ENCODE measurements at regions not wholly inside any gene's neighbourhood (a gene's known extent, or its start where the extent isn't known, plus 50 kb on each side); places are given as distances from the start of the nearest gene placed in this dataset.
A peak's percentile ranks its signal among the peaks of the same experiment; 100 is the strongest.

DNA sequence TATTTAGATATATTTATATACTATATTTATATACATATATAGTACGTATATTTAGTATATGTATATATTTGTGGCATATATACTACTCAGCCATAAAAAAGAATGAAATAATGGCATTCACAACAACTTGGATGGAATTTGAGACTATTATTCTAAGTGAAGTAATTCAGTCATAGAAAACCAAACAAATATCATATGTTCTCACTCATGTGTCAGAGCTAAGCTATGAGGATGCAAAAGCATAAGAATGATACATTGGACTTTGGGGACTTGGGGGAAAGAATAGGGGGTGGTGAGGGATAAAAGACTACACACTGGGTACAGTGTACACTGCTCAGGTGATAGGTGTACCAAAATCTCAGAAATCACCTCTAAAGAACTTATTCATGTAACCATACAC, 1015.7 kb downstream of the EFNB2 start:
- Mint-ChIP-seq H3K4me3 (no peak overlapping the region), H3K36me3 (ENCODE audit: low read depth) (no peaks in the 10 kb centered on the region), H3K4me1 (no peaks in the 10 kb centered on the region), H3K27ac (no peak overlapping the region), H3K9me3 (peaks cover 2% of the 10 kb centered on the region), H3K27me3 (ENCODE audit: insufficient read depth) (no peaks in the 10 kb centered on the region)
- H3K9me3 ChIP-seq (ENCODE audit: control insufficient read depth, low read length), result peaks cover 3% of the 10 kb centered on the region
- TF ChIP-seq, protein P1, sequence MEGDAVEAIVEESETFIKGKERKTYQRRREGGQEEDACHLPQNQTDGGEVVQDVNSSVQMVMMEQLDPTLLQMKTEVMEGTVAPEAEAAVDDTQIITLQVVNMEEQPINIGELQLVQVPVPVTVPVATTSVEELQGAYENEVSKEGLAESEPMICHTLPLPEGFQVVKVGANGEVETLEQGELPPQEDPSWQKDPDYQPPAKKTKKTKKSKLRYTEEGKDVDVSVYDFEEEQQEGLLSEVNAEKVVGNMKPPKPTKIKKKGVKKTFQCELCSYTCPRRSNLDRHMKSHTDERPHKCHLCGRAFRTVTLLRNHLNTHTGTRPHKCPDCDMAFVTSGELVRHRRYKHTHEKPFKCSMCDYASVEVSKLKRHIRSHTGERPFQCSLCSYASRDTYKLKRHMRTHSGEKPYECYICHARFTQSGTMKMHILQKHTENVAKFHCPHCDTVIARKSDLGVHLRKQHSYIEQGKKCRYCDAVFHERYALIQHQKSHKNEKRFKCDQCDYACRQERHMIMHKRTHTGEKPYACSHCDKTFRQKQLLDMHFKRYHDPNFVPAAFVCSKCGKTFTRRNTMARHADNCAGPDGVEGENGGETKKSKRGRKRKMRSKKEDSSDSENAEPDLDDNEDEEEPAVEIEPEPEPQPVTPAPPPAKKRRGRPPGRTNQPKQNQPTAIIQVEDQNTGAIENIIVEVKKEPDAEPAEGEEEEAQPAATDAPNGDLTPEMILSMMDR (conservative IDR thresholded peaks at IDR 0.05), result no peak
- no CpG with 5 or more reads among the region's 1 CpG for WGBS, 2 experiments (ENCODE audit: insufficient coverage in 1 of 2, insufficient read length in 1 of 2)
- H3K4me3 ChIP-seq (ENCODE audit: low read length), result no peak overlapping the region
- no peak for DNase-seq
- no peaks in the 10 kb centered on the region for H3K4me1 ChIP-seq (ENCODE audit: control insufficient read depth, insufficient read depth, low read length)
- no peaks in the 10 kb centered on the region for H3K36me3 ChIP-seq (ENCODE audit: control insufficient read depth, insufficient read depth, low read length)
- no peak overlapping the region for H3K27ac ChIP-seq (ENCODE audit: low read depth, low read length)
- no peaks in the 10 kb centered on the region for H3K27me3 ChIP-seq (ENCODE audit: control insufficient read depth, insufficient read depth, low read length, poor library complexity, severe bottlenecking)
- H3K9ac ChIP-seq (ENCODE audit: extremely low read depth, low read length, poor library complexity, severe bottlenecking), result no peak overlapping the region

GRCh38 chr13:105518086-105518485, 1017.4 kb downstream of the EFNB2 start:
- Histone ChIP-seq H3K9me3 (ENCODE audit: control insufficient read depth, low read length) (peaks cover 3% of the 10 kb centered on the region), H3K4me1 (ENCODE audit: control insufficient read depth, insufficient read depth, low read length) (no peaks in the 10 kb centered on the region), H3K27me3 (ENCODE audit: control insufficient read depth, insufficient read depth, low read length, poor library complexity, severe bottlenecking) (no peaks in the 10 kb centered on the region), H3K27ac (ENCODE audit: low read depth, low read length) (no peak overlapping the region), H3K36me3 (ENCODE audit: control insufficient read depth, insufficient read depth, low read length) (no peaks in the 10 kb centered on the region), H3K9ac (ENCODE audit: extremely low read depth, low read length, poor library complexity, severe bottlenecking) (no peak overlapping the region), H3K4me3 (ENCODE audit: low read length) (no peak overlapping the region)
- TF ChIP-seq, protein P1 (conservative IDR thresholded peaks at IDR 0.05), result peak; percentile 33
- no peaks in the 10 kb centered on the region for H3K4me1 Mint-ChIP-seq
- H3K36me3 Mint-ChIP-seq (ENCODE audit: low read depth), result no peaks in the 10 kb centered on the region
- H3K27me3 Mint-ChIP-seq (ENCODE audit: insufficient read depth), result no peaks in the 10 kb centered on the region
- peaks cover 2% of the 10 kb centered on the region for H3K9me3 Mint-ChIP-seq
- no peak for DNase-seq
- WGBS, 2 experiments (ENCODE audit: insufficient coverage in 1 of 2, insufficient read length in 1 of 2), result 96 to 97% methylated on average over 3 to 4 of the region's 4 CpGs
- no peak overlapping the region for H3K27ac Mint-ChIP-seq
- no peak overlapping the region for H3K4me3 Mint-ChIP-seq

- DNase-seq, result no peak
- Histone ChIP-seq H3K27ac (ENCODE audit: low read depth, low read length) (no peak overlapping the region), H3K27me3 (ENCODE audit: control insufficient read depth, insufficient read depth, low read length, poor library complexity, severe bottlenecking) (no peaks in the 10 kb centered on the region), H3K9ac (ENCODE audit: extremely low read depth, low read length, poor library complexity, severe bottlenecking) (no peak overlapping the region), H3K4me1 (ENCODE audit: control insufficient read depth, insufficient read depth, low read length) (no peaks in the 10 kb centered on the region), H3K36me3 (ENCODE audit: control insufficient read depth, insufficient read depth, low read length) (no peaks in the 10 kb centered on the region), H3K9me3 (ENCODE audit: control insufficient read depth, low read length) (no peaks in the 10 kb centered on the region), H3K4me3 (ENCODE audit: low read length) (no peak overlapping the region)
- WGBS, 2 experiments (ENCODE audit: insufficient coverage in 1 of 2, insufficient read length in 1 of 2), result 87 to 88% methylated on average over 3 to 4 of the region's 4 CpGs
- no peaks in the 10 kb centered on the region for H3K9me3 Mint-ChIP-seq
- no peak overlapping the region for H3K4me3 Mint-ChIP-seq
- TF ChIP-seq, protein P1 (conservative IDR thresholded peaks at IDR 0.05), result no peak
- H3K27me3 Mint-ChIP-seq (ENCODE audit: insufficient read depth), result no peaks in the 10 kb centered on the region
- H3K27ac Mint-ChIP-seq, result no peak overlapping the region
- no peaks in the 10 kb centered on the region for H3K36me3 Mint-ChIP-seq (ENCODE audit: low read depth)
- H3K4me1 Mint-ChIP-seq, result no peaks in the 10 kb centered on the region
These were observed 1021.1 kb downstream of the EFNB2 start for GRCh38 chr13:105514401-105514800.

All from endodermal cell (in vitro differentiated cells).